GM23338 (cell line): ENCODE measurements at regions not wholly inside any gene's neighbourhood (a gene's known extent, or its start where the extent isn't known, plus 50 kb on each side); places are given as distances from the start of the nearest gene placed in this dataset.

Experiments
- ATAC-seq: fragments of 200-7000 bp; cut with Tn5 transposase; 3 replicates; pipeline ENCODE4 v1.9.1; 2020
- DNase-seq: peaks from one replicate; pipeline ENCODE4 v3.0.0-alpha.2; 2015; ENCODE audit warnings: low spot score
- H2AFZ ChIP-seq: fragments of 200-600 bp; sonication (generic); 2 replicates; pipeline ENCODE4 v1.8.0; 2016; ENCODE audit warnings: antibody characterized with exemption, mild to moderate bottlenecking, moderate library complexity
- H3F3A ChIP-seq: fragments of 200-600 bp; sonication (generic); replicated peaks from 2 replicates; pipeline ENCODE4 v1.8.0; 2017; ENCODE audit warnings: antibody characterized with exemption, mixed run types, low read depth
- H3K27ac ChIP-seq: fragments of 200-600 bp; sonication (generic); 2 replicates; pipeline ENCODE4 v1.6.1; 2016; ENCODE audit warnings: low read depth
- H3K27me3 ChIP-seq: fragments of 200-600 bp; sonication (generic); 2 replicates; pipeline ENCODE4 v1.8.0; 2016; ENCODE audit warnings: mild to moderate bottlenecking, mixed run types, moderate library complexity; ENCODE audit not compliant: insufficient read depth
- H3K36me3 ChIP-seq: fragments of 200-600 bp; sonication (generic); 2 replicates; pipeline ENCODE4 v1.8.0; 2016; ENCODE audit warnings: mild to moderate bottlenecking; ENCODE audit not compliant: insufficient read depth
- H3K4me1 ChIP-seq: fragments of 200-600 bp; sonication (generic); 2 replicates; pipeline ENCODE4 v1.8.0; 2016; ENCODE audit warnings: mild to moderate bottlenecking, moderate library complexity; ENCODE audit not compliant: insufficient read depth
- H3K4me2 ChIP-seq: fragments of 200-600 bp; sonication (generic); 2 replicates; pipeline ENCODE4 v1.7.1; 2017; ENCODE audit warnings: mixed run types
- H3K4me3 ChIP-seq: fragments of 200-600 bp; sonication (generic); 2 replicates; pipeline ENCODE4 v1.6.1; 2016; ENCODE audit warnings: mixed run types
- H3K79me2 ChIP-seq: fragments of 200-600 bp; sonication (generic); replicated peaks from 2 replicates; pipeline ENCODE4 v1.8.0; 2017; ENCODE audit warnings: mild to moderate bottlenecking; ENCODE audit not compliant: insufficient read depth
- H3K9me2 ChIP-seq: fragments of 200-600 bp; sonication (generic); 2 replicates; pipeline ENCODE4 v1.8.0; 2017; ENCODE audit not compliant: insufficient read depth
- H4K20me1 ChIP-seq: fragments of 200-600 bp; sonication (generic); replicated peaks from 2 replicates; pipeline ENCODE4 v1.8.0; 2017; ENCODE audit warnings: mild to moderate bottlenecking; ENCODE audit not compliant: insufficient read depth
- H3K27ac Mint-ChIP-seq: 2 replicates; pipeline ENCODE4 v1.8.0; 2020; ENCODE audit warnings: inconsistent platforms, mild to moderate bottlenecking, moderate library complexity, mixed read lengths
- H3K27me3 Mint-ChIP-seq: 3 replicates; pipeline ENCODE4 v1.8.0; 2022; ENCODE audit warnings: low read depth, mild to moderate bottlenecking, moderate library complexity, mixed read lengths, inconsistent platforms; ENCODE audit not compliant: insufficient read depth, poor library complexity
- H3K36me3 Mint-ChIP-seq: 3 replicates; pipeline ENCODE4 v1.8.0; 2021; ENCODE audit warnings: low read depth, mild to moderate bottlenecking, inconsistent platforms, moderate library complexity, mixed read lengths
- H3K4me1 Mint-ChIP-seq: 3 replicates; pipeline ENCODE4 v1.8.0; 2020; ENCODE audit warnings: mild to moderate bottlenecking, inconsistent platforms, mixed read lengths
- H3K4me3 Mint-ChIP-seq: 3 replicates; pipeline ENCODE4 v1.8.0; 2021; ENCODE audit warnings: moderate library complexity, mild to moderate bottlenecking, inconsistent platforms, mixed read lengths
- H3K9me3 Mint-ChIP-seq: 3 replicates; pipeline ENCODE4 v1.8.0; 2020; ENCODE audit warnings: moderate library complexity, mild to moderate bottlenecking, inconsistent platforms, mixed read lengths
- CREB1 ChIP-seq: fragments of 250-450 bp; sonication (Bioruptor Pico); IDR thresholded peaks from 2 replicates; pipeline ENCODE4 v1.5.0; 2020; ENCODE audit warnings: low read depth, mild to moderate bottlenecking, moderate library complexity
- CTCF ChIP-seq, 2 experiments: fragments of 200-600 bp in 1 of 2; sonication (generic) in 1 of 2; conservative IDR thresholded peaks; 2 replicates each; pipeline versions ENCODE4 v1.5.1 to v1.6.1; 2016 to 2017; ENCODE audit warnings: antibody characterized with exemption in 2 of 2, low read depth in 2 of 2, mild to moderate bottlenecking in 2 of 2, moderate library complexity in 1 of 2
- ETS1 ChIP-seq: IDR thresholded peaks from 2 replicates; pipeline ENCODE4 v1.6.1; 2016; ENCODE audit warnings: antibody characterized with exemption
- JUNB ChIP-seq: IDR thresholded peaks from one replicate; pipeline ENCODE4 v1.6.1; 2016; ENCODE audit warnings: antibody characterized with exemption; ENCODE audit not compliant: unreplicated experiment
- POLR2AphosphoS5 ChIP-seq: IDR thresholded peaks from 2 replicates; pipeline ENCODE4 v1.6.1; 2016; ENCODE audit warnings: antibody characterized with exemption, low read depth
- REST ChIP-seq: IDR thresholded peaks from one replicate; pipeline ENCODE4 v1.6.1; 2018; ENCODE audit warnings: antibody characterized with exemption; ENCODE audit not compliant: unreplicated experiment
- STAT1 ChIP-seq: IDR thresholded peaks from one replicate; pipeline ENCODE4 v1.6.1; 2016; ENCODE audit warnings: antibody characterized with exemption; ENCODE audit not compliant: unreplicated experiment
- ZNF114 ChIP-seq: fragments of 250-450 bp; sonication (Bioruptor Pico); IDR thresholded peaks from 2 replicates; pipeline ENCODE4 v1.5.0; 2020; ENCODE audit warnings: mild to moderate bottlenecking, moderate library complexity

- TF ChIP-seq ETS1 (no peak), REST (no peak), POLR2AphosphoS5 (no peak)
Measured at GRCh38 chr18:66264130-66264529, 339.8 kb downstream of the CDH19 start (continued).

GRCh38 chr18:66254121-66254520, 349.8 kb downstream of the CDH19 start:
- Histone ChIP-seq H4K20me1 (no peaks in the 10 kb centered on the region), H3F3A (no peaks in the 10 kb centered on the region), H2AFZ (no peak overlapping the region), H3K4me3 (no peak overlapping the region), H3K36me3 (no peaks in the 10 kb centered on the region), H3K9me2 (peaks cover 8% of the 10 kb centered on the region; the same call in 1 of the 2 replicates), H3K4me1 (no peaks in the 10 kb centered on the region), H3K4me2 (no peak overlapping the region), H3K79me2 (no peaks in the 10 kb centered on the region), H3K27me3 (no peaks in the 10 kb centered on the region), H3K27ac (no peak overlapping the region)
- peaks cover 4% of the 10 kb centered on the region; the same call in 2 of the 3 replicates for H3K9me3 Mint-ChIP-seq
- no peak overlapping the region for H3K4me3 Mint-ChIP-seq
- no peak for DNase-seq
- peaks cover 4% of the 10 kb centered on the region; the same call in 2 of the 3 replicates for H3K36me3 Mint-ChIP-seq
- no peaks in the 10 kb centered on the region for H3K27me3 Mint-ChIP-seq
- no peaks in the 10 kb centered on the region for H3K4me1 Mint-ChIP-seq
- no peak for ATAC-seq
- no peak for TF ChIP-seq CTCF (conservative IDR thresholded peaks at IDR 0.05; ENCODE audit: low read depth in 2 of 2)
- no peak for TF ChIP-seq POLR2AphosphoS5
- H3K27ac Mint-ChIP-seq, result no peak overlapping the region

- H3K36me3 Mint-ChIP-seq, result peaks cover under 1% of the 10 kb centered on the region; the same call in 2 of the 3 replicates
- no peak overlapping the region for H3K4me3 ChIP-seq
- no peak overlapping the region for H3K4me3 Mint-ChIP-seq
- no peak overlapping the region for H2AFZ ChIP-seq
- no peaks in the 10 kb centered on the region for H3F3A ChIP-seq
- H3K4me2 ChIP-seq, result no peak overlapping the region
- no peaks in the 10 kb centered on the region for H4K20me1 ChIP-seq
- 0 out of 3 replicates have a peak, but pooled peaks cover under 1% of the 10 kb centered on the region for H3K9me3 Mint-ChIP-seq
- ATAC-seq (no peak), DNase-seq (no peak)
- peaks cover 8% of the 10 kb centered on the region; the same call in 1 of the 2 replicates for H3K9me2 ChIP-seq
- no peaks in the 10 kb centered on the region for H3K27me3 Mint-ChIP-seq
- no peaks in the 10 kb centered on the region for H3K36me3 ChIP-seq
- H3K79me2 ChIP-seq, result no peaks in the 10 kb centered on the region
- no peaks in the 10 kb centered on the region for H3K4me1 Mint-ChIP-seq
- H3K27me3 ChIP-seq, result no peaks in the 10 kb centered on the region
- H3K4me1 ChIP-seq, result no peaks in the 10 kb centered on the region
- no peak overlapping the region for H3K27ac ChIP-seq
- H3K27ac Mint-ChIP-seq, result no peak overlapping the region
- TF ChIP-seq POLR2AphosphoS5, result no peak
- TF ChIP-seq ETS1, result no peak
- no peak for TF ChIP-seq JUNB
- no peak for TF ChIP-seq REST
- no peak for TF ChIP-seq CTCF (conservative IDR thresholded peaks at IDR 0.05; ENCODE audit: low read depth in 2 of 2)
- TF ChIP-seq ZNF114, result no peak
- TF ChIP-seq STAT1, result no peak
- no peak for TF ChIP-seq CREB1 (CRISPR knock-in tag)
Measured at GRCh38 chr18:66252703-66253102, 351.2 kb downstream of the CDH19 start.
